Frontal cortex (tissue), 3 donors: ENCODE measurements at regions not wholly inside any gene's neighbourhood (a gene's known extent, or its start where the extent isn't known, plus 50 kb on each side); places are given as distances from the start of the nearest gene placed in this dataset.
"Not testable (repeated sequence)": the region's sequence is repeated elsewhere in the genome, so short reads cannot be mapped to it uniquely, and the experiment has no call there.

ENCODE experiments used
- DNase-seq, 2 donors: peaks; one replicate each; pipeline ENCODE4 v3.0.0; 2012; ENCODE audit warnings: low spot score in 2 of 2
- FAIRE-seq: peaks from 2 replicates; lab custom pipeline; 2012; peaks lifted over from hg19 to GRCh38; lab: Jason Lieb, UNC
- donor health status: control.
- donor health status: control.
- donor health status: control.

GRCh38 chr15:20473465-20473864, 68.1 kb downstream of the GOLGA6L6 start:
- DNase-seq, FAIRE-seq: not testable (repeated sequence)

GRCh38 chr15:20472983-20473382, 68.6 kb downstream of the GOLGA6L6 start:
- FAIRE-seq, DNase-seq: not testable (repeated sequence)

GRCh38 chr15:20470810-20471209, 70.8 kb downstream of the GOLGA6L6 start:
- DNase-seq, FAIRE-seq: not testable (repeated sequence)

- not testable (repeated sequence) for FAIRE-seq, DNase-seq
These were observed 100.5 kb downstream of the GOLGA6L6 start for GRCh38 chr15:20441138-20441537.

- not testable (repeated sequence) for DNase-seq, FAIRE-seq
These were observed 101.2 kb downstream of the GOLGA6L6 start for GRCh38 chr15:20440390-20440789.

GRCh38 chr15:20439111-20439510, 102.5 kb downstream of the GOLGA6L6 start:
- DNase-seq, FAIRE-seq: not testable (repeated sequence)

- FAIRE-seq, DNase-seq: not testable (repeated sequence)
These were observed 103.3 kb downstream of the GOLGA6L6 start for GRCh38 chr15:20438255-20438654.

GRCh38 chr15:20433468-20433867, 108.1 kb downstream of the GOLGA6L6 start:
- not testable (repeated sequence) for DNase-seq, FAIRE-seq

GRCh38 chr15:20430495-20430894, 111.1 kb downstream of the GOLGA6L6 start:
- FAIRE-seq = peak; percentile 39
- not testable (repeated sequence) for DNase-seq

GRCh38 chr15:20420710-20421109, 120.9 kb downstream of the GOLGA6L6 start:
- DNase-seq, FAIRE-seq: not testable (repeated sequence)

- DNase-seq, FAIRE-seq: not testable (repeated sequence)
These were observed 125.0 kb downstream of the GOLGA6L6 start for GRCh38 chr15:20416618-20417017.

- not testable (repeated sequence) for FAIRE-seq
These were observed 131.9 kb downstream of the GOLGA6L6 start for GRCh38 chr15:20409667-20410198.

GRCh38 chr15:20409247-20409646, 132.4 kb downstream of the GOLGA6L6 start:
- FAIRE-seq (no peak), DNase-seq (no peak)

More at GRCh38 chr15:20409667-20410198, 131.9 kb downstream of the GOLGA6L6 start:
- DNase-seq = not testable (repeated sequence)

GRCh38 chr15:20407553-20407952, 134.0 kb downstream of the GOLGA6L6 start:
- no peak for DNase-seq
- FAIRE-seq = no peak

GRCh38 chr15:20404571-20404970, 137.0 kb downstream of the GOLGA6L6 start:
- peak; percentile 100 for FAIRE-seq
- not testable (repeated sequence) for DNase-seq

- not testable (repeated sequence) for FAIRE-seq, DNase-seq
These were observed 139.0 kb downstream of the GOLGA6L6 start for GRCh38 chr15:20402586-20402985.

GRCh38 chr15:20401058-20401457, 140.5 kb downstream of the GOLGA6L6 start:
- FAIRE-seq, DNase-seq: not testable (repeated sequence)

GRCh38 chr15:20398680-20399079, 142.9 kb downstream of the GOLGA6L6 start:
- DNase-seq, FAIRE-seq: not testable (repeated sequence)

- FAIRE-seq = peak; percentile 34
- DNase-seq = not testable (repeated sequence)
These were observed 153.4 kb downstream of the GOLGA6L6 start for GRCh38 chr15:20388161-20388560.

- no peak for FAIRE-seq
- no peak for DNase-seq
These were observed 155.4 kb downstream of the GOLGA6L6 start for GRCh38 chr15:20386198-20386597.

- DNase-seq, FAIRE-seq: not testable (repeated sequence)
These were observed 161.4 kb downstream of the GOLGA6L6 start for GRCh38 chr15:20380199-20380598.

- no peak for DNase-seq
- no peak for FAIRE-seq
These were observed 164.7 kb downstream of the GOLGA6L6 start for GRCh38 chr15:20376872-20377271.
